HepG2 (cell line): ENCODE measurements at regions not wholly inside any gene's neighbourhood (a gene's known extent, or its start where the extent isn't known, plus 50 kb on each side); places are given as distances from the start of the nearest gene placed in this dataset.
A peak's percentile ranks its signal among the peaks of the same experiment; 100 is the strongest.
"Not testable (repeated sequence)": the region's sequence is repeated elsewhere in the genome, so short reads cannot be mapped to it uniquely, and the experiment has no call there.

Source experiments
- ATAC-seq: fragments of 200-7000 bp; cut with Tn5 transposase; 3 replicates; pipeline ENCODE4 v1.9.1; 2020; ENCODE audit warnings: mild to moderate bottlenecking, moderate library complexity
- BruUV-seq: library from RNA; stranded (reverse); fragments of 400-500 nt; replicated peaks from 2 replicates; lab custom pipeline; 2021; lab: Mats Ljungman, UMichigan
- CTCF ChIA-PET: fragments of 300-600 bp; formaldehyde crosslinking; extraction: SDS; loops from one replicate; lab custom pipeline; 2021; ENCODE audit warnings: low total read pairs, inconsistent platforms, low intra/inter-chr PET ratio; lab: Yijun Ruan, JAX
- POLR2A ChIA-PET: fragments of 350-600 bp; sonication (Branson Sonifier 250); formaldehyde crosslinking; loops from one replicate; lab custom pipeline; 2020; ENCODE audit warnings: antibody characterized with exemption, inconsistent platforms; lab: Yijun Ruan, JAX
- DNase-seq: peaks from one replicate; pipeline ENCODE4 v3.0.0-alpha.2; 2015; ENCODE audit warnings: low spot score
- FAIRE-seq: peaks from 3 replicates; lab custom pipeline; 2011; peaks lifted over from hg19 to GRCh38; lab: Jason Lieb, UNC
- H2AFZ ChIP-seq: one replicate; pipeline ENCODE4 v1.6.1; 2011; ENCODE audit warnings: low read length, inconsistent platforms
- H3K27ac ChIP-seq: fragments of 300-600 bp; 3 replicates; pipeline ENCODE4 v1.8.0; 2011; ENCODE audit warnings: mixed run types, mild to moderate bottlenecking, mixed read lengths, low read length, inconsistent platforms; ENCODE audit not compliant: insufficient read depth; ENCODE audit errors: extremely low read length
- H3K27me3 ChIP-seq, 2 experiments: fragments of 200-600 bp in 1 of 2; 2 replicates in 1 of 2; 3 replicates in 1 of 2; pipeline versions ENCODE4 v1.6.0 to v1.8.0; 2011; ENCODE audit warnings: low read length in 2 of 2, mild to moderate bottlenecking in 2 of 2, moderate library complexity in 2 of 2, inconsistent platforms in 1 of 2; ENCODE audit not compliant: insufficient read depth in 2 of 2, control insufficient read depth in 1 of 2
- H3K36me3 ChIP-seq, 2 experiments: fragments of 200-600 bp in 1 of 2; replicated peaks in 1 of 2; 2 replicates in 1 of 2; 3 replicates in 1 of 2; pipeline versions ENCODE4 v1.5.1 to v1.8.0; 2011; ENCODE audit warnings: low read length in 2 of 2, inconsistent platforms in 1 of 2; ENCODE audit not compliant: insufficient read depth in 2 of 2, control insufficient read depth in 1 of 2
- H3K4me1 ChIP-seq: 2 replicates; pipeline ENCODE4 v1.5.1; 2012; ENCODE audit warnings: low read length, inconsistent platforms; ENCODE audit not compliant: insufficient read depth
- H3K4me2 ChIP-seq: 2 replicates; pipeline ENCODE4 v1.6.0; 2011; ENCODE audit warnings: low read depth, low read length, inconsistent platforms
- H3K4me3 ChIP-seq, 3 experiments: fragments of 200-600 bp in 1 of 3; sonication (generic), shearing (Covaris generic) in 1 of 3; replicated peaks in 1 of 3; 2 replicates each; pipeline ENCODE4 v1.5.1; 2011 to 2016; ENCODE audit warnings: low read length in 3 of 3, inconsistent platforms in 2 of 3, low read depth in 2 of 3, mild to moderate bottlenecking in 2 of 3, control low read depth in 1 of 3, mixed read lengths in 1 of 3; ENCODE audit not compliant: insufficient read depth in 1 of 3
- H3K79me2 ChIP-seq: one replicate; pipeline ENCODE4 v1.6.1; 2011; ENCODE audit warnings: low read length, inconsistent platforms; ENCODE audit not compliant: insufficient read depth
- H3K9ac ChIP-seq: 2 replicates; pipeline ENCODE4 v1.6.0; 2011; ENCODE audit warnings: mild to moderate bottlenecking, low read depth, low read length, inconsistent platforms; ENCODE audit not compliant: insufficient read depth
- H3K9me3 ChIP-seq: 2 replicates; pipeline ENCODE4 v1.5.1; 2012; ENCODE audit warnings: mild to moderate bottlenecking, low read length
- H4K20me1 ChIP-seq: 2 replicates; pipeline ENCODE4 v1.6.0; 2011; ENCODE audit warnings: inconsistent platforms, mild to moderate bottlenecking, low read length, moderate library complexity; ENCODE audit not compliant: insufficient read depth
- NFE2L2 ChIP-seq: fragments of 150-350 bp; IDR thresholded peaks from 2 replicates; pipeline ENCODE4 v1.6.1; 2014; ENCODE audit warnings: low read length
- ZKSCAN5 ChIP-seq: sonication (generic); formaldehyde crosslinking; IDR thresholded peaks from 2 replicates; pipeline ENCODE4 v1.5.1; 2020; ENCODE audit warnings: mild to moderate bottlenecking, missing genetic modification reagents
- WGBS: methylation state at CpG from one replicate; pipeline ENCODE4 v1.1.6; 2017; ENCODE audit warnings: low lambda C conversion rate; 5-methylcytosine and 5-hydroxymethylcytosine counted together
- in situ Hi-C: cut with HindIII; loops from 2 replicates; pipeline ENCODE4 v1.10.0; 2017; ENCODE audit warnings: low pct_unique_long_range_greater_than_20kb; ENCODE audit not compliant: extremely low pct_ligation_motif_present
- intact Hi-C: fragments of 100-400 bp; cut with micrococcal nuclease; formaldehyde crosslinking; loops from one replicate; pipeline ENCODE4 v1.10.0; 2022; ENCODE audit not compliant: unreplicated experiment
- TF ChIP-seq, protein P1 (sequence below): IDR thresholded peaks from 2 replicates; pipeline ENCODE4 v1.6.1; 2016

GRCh38 chr5:173387293-173387692 is 59.1 kb upstream of the STC2 start:
- in situ Hi-C loops, CTCF ChIA-PET, H3K79me2 ChIP-seq, intact Hi-C loops, DNase-seq, H3K4me3 ChIP-seq, POLR2A ChIA-PET, BruUV-seq, H3K27me3 ChIP-seq, H3K4me2 ChIP-seq, H2AFZ ChIP-seq, H4K20me1 ChIP-seq, H3K9ac ChIP-seq, H3K27ac ChIP-seq, H3K9me3 ChIP-seq, H3K36me3 ChIP-seq, ATAC-seq, FAIRE-seq, H3K4me1 ChIP-seq: not testable (repeated sequence)
- WGBS: 50% methylated on average over 2 of the region's 2 CpGs

GRCh38 chr5:173385832-173386360 is 57.7 kb upstream of the STC2 start:
- no peak for DNase-seq
- Histone ChIP-seq H3K27me3 (0 out of 5 replicates have a peak, but pooled peaks cover 0 to 4% of the 10 kb centered on the region in 2 experiments), H2AFZ (no peak overlapping the region), H3K4me1 (no peaks in the 10 kb centered on the region), H3K9me3 (no peaks in the 10 kb centered on the region), H3K4me3 (no peak overlapping the region), H3K36me3 (no peaks in the 10 kb centered on the region), H4K20me1 (no peaks in the 10 kb centered on the region), H3K27ac (no peak overlapping the region), H3K9ac (no peak overlapping the region), H3K79me2 (no peaks in the 10 kb centered on the region), H3K4me2 (no peak overlapping the region)
- FAIRE-seq: no peak
- POLR2A ChIA-PET: no interaction called here
- CTCF ChIA-PET: no interaction called here
- no TSS peak for BruUV-seq
- in situ Hi-C loops (no loop called here), intact Hi-C loops (no loop called here)
- WGBS: 6% methylated on average over 4 of the region's 4 CpGs
- TF ChIP-seq NFE2L2 (0 out of 2 replicates have a peak, but pooled peaks have one; percentile 46), ZKSCAN5 (CRISPR knock-in tag) (peak; percentile 30; the same call in 1 of the 2 replicates)
- TF ChIP-seq, protein P1, sequence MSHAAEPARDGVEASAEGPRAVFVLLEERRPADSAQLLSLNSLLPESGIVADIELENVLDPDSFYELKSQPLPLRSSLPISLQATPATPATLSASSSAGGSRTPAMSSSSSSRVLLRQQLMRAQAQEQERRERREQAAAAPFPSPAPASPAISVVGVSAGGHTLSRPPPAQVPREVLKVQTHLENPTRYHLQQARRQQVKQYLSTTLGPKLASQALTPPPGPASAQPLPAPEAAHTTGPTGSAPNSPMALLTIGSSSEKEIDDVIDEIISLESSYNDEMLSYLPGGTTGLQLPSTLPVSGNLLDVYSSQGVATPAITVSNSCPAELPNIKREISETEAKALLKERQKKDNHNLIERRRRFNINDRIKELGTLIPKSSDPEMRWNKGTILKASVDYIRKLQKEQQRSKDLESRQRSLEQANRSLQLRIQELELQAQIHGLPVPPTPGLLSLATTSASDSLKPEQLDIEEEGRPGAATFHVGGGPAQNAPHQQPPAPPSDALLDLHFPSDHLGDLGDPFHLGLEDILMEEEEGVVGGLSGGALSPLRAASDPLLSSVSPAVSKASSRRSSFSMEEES (CRISPR knock-in tag): no peak
- no peak for ATAC-seq
